HEK293T (cell line): ENCODE measurements at regions not wholly inside any gene's neighbourhood (a gene's known extent, or its start where the extent isn't known, plus 50 kb on each side); places are given as distances from the start of the nearest gene placed in this dataset.

Source experiments
- ARNT ChIP-seq: fragments of 450-650 bp; IDR thresholded peaks from 2 replicates; pipeline ENCODE4 v1.6.1; 2017; ENCODE audit warnings: mild to moderate bottlenecking
- BHLHE40 ChIP-seq: fragments of 450-650 bp; IDR thresholded peaks from 2 replicates; pipeline ENCODE4 v1.6.1; 2016; ENCODE audit warnings: mild to moderate bottlenecking, moderate library complexity, borderline replicate concordance
- FOXK2 ChIP-seq: fragments of 450-650 bp; IDR thresholded peaks from 2 replicates; pipeline ENCODE4 v1.6.1; 2016; ENCODE audit warnings: mild to moderate bottlenecking
- NFRKB ChIP-seq: fragments of 450-650 bp; IDR thresholded peaks from 2 replicates; pipeline ENCODE4 v1.6.1; 2016; ENCODE audit warnings: mild to moderate bottlenecking, moderate library complexity
- PKNOX1 ChIP-seq: fragments of 450-650 bp; IDR thresholded peaks from 2 replicates; pipeline ENCODE4 v1.6.1; 2016
- SP1 ChIP-seq: fragments of 450-650 bp; IDR thresholded peaks from 2 replicates; pipeline ENCODE4 v1.6.1; 2017
- SUZ12 ChIP-seq: fragments of 450-650 bp; IDR thresholded peaks from 2 replicates; pipeline ENCODE4 v1.6.1; 2016; ENCODE audit warnings: mild to moderate bottlenecking
- TARDBP ChIP-seq: fragments of 450-650 bp; IDR thresholded peaks from 2 replicates; pipeline ENCODE4 v1.6.1; 2016
- ZNF384 ChIP-seq: fragments of 450-650 bp; IDR thresholded peaks from 2 replicates; pipeline ENCODE4 v1.6.1; 2016

- TF ChIP-seq ARNT, result no peak
- no peak for TF ChIP-seq SUZ12
- TF ChIP-seq NFRKB, result no peak
- TF ChIP-seq TARDBP, result no peak
- TF ChIP-seq FOXK2, result no peak
- TF ChIP-seq SP1, result no peak
- no peak for TF ChIP-seq PKNOX1
- TF ChIP-seq BHLHE40, result no peak
- TF ChIP-seq ZNF384, result no peak
Measured at GRCh38 chr16:18045356-18045755, 291.2 kb downstream of the NPIPA8 start.
